Smooth muscle cell of the brain vasculature (primary cell): ENCODE measurements at regions not wholly inside any gene's neighbourhood (a gene's known extent, or its start where the extent isn't known, plus 50 kb on each side); places are given as distances from the start of the nearest gene placed in this dataset.

Experiments used
- DNase-seq: peaks from one replicate; pipeline ENCODE4 v3.0.0-alpha.2; 2012; ENCODE audit warnings: low read depth, low spot score

- DNase-seq: no peak
Observed at GRCh38 chr3:13227315-13228165, 154.3 kb upstream of the IQSEC1 start.

- DNase-seq: no peak
Observed at GRCh38 chr3:13224967-13225366, 151.7 kb upstream of the IQSEC1 start.

- DNase-seq: no peak
Observed at GRCh38 chr3:13223574-13224237, 150.5 kb upstream of the IQSEC1 start.

DNA sequence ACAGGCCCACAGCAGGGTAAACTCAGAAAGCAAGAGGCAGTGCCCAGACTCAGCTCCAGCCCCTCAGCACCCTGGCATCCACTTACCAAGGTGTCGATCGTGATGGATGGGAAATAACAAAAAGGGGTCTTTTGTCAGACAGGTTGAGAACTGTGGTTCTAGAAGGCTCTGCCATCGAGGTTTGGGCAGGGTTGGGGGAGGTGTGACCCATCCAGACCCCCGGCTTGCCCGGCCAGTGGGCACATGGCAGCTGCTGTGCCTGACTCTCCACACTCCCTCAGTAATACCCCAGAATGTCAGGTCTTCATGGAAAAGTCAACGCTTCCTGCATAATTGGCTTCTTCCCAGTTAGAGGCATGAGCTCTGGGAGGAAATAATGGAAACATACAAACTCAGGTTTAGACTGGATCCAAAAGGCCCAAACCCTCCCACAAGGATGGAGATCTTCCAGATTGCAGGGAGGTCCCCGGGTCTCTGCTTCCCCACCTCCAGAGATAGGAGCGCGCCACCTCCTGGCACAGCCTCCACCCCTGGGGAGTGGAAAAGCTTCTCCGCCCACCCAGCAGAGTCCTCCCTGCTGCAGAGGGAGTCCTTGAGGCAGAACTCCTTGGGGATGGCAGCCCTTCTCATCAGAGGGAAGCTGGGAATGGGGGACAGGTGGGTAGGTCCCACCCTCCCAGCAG, 149.8 kb upstream of the IQSEC1 start:
- DNase-seq: no peak

DNA sequence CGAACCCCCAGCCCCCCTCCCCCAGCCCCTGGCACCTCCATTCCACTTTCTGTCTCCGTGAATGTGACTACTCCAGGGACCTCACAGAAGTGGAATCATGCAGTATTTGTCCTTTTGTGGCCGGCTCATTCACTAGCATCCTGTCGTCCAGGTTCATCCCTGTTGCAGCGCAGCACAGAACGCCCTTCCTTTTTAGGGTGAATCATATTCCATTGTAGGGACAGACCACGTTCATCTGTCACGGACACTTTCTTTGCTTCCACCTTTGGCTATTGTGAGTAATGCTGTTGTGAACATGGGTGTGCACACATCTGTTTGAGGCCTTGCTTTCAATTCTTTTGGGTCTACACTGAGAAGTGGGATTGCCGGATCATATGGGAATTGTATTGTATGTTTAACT, 148.9 kb upstream of the IQSEC1 start:
- no peak for DNase-seq

GRCh38 chr3:13221491-13222061, 148.3 kb upstream of the IQSEC1 start:
- DNase-seq: no peak

- no peak for DNase-seq
Observed at GRCh38 chr3:13220991-13221390, 147.8 kb upstream of the IQSEC1 start.

DNA sequence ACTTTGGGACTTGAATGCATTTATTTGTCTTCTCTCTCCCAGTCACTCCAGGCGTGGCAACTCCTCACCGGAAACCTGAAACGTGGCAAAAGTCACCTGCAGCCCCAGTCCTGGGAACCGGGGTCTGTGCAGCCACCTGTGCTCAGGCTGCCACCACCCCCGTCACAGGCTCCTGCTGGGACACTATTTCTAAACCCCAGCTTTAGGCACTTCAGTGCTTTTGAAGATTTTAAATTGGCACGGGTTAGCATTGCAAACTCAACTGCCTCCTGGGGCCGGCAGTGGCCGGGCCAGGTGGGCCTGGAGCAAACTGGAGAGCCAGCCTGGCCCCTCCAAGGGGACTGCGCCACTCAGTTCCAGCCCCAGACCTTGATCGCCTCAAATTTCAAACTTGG, 146.7 kb upstream of the IQSEC1 start:
- DNase-seq: no peak

- DNase-seq: no peak
Observed at GRCh38 chr3:13219077-13219901, 146.1 kb upstream of the IQSEC1 start.

DNA sequence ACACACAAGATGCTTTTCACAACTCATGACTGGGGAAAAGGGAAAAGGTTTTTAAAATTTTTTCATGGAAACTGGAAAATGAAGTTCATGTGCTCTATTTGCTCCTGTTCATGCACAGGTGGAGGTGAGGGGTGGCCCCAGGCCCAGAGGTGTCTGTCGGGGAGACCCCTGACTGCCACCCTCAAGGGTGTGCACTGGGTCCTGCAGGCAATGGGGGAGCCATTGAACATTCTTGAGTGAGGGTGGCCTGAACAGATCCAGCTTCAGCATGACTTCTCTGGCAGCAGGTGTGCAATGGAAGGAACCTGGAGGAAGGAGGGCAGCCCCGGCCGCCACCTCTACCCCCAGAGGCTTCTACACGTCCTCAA, 145.3 kb upstream of the IQSEC1 start:
- no peak for DNase-seq

- DNase-seq: no peak
Observed at GRCh38 chr3:13217736-13218540, 144.7 kb upstream of the IQSEC1 start.

DNA sequence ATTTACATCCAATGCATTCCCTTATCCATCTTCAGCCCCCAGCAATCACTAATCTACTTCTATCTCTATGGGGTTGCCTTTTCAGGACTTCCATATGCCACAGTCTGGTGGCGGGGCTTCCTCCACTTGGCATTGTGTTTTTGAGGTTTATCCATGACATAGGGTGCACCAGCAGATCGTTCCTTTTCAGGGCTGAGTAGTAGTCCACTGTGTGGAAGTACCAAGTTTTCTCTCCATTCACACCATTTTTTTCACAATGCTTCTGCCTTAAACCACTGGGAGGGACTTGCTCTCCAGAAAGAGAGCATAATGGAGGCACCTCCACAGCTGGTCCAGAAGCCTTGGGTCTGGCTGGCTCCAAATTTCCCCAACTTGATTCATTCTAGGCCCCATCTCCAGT, 144.0 kb upstream of the IQSEC1 start:
- DNase-seq: no peak

DNA sequence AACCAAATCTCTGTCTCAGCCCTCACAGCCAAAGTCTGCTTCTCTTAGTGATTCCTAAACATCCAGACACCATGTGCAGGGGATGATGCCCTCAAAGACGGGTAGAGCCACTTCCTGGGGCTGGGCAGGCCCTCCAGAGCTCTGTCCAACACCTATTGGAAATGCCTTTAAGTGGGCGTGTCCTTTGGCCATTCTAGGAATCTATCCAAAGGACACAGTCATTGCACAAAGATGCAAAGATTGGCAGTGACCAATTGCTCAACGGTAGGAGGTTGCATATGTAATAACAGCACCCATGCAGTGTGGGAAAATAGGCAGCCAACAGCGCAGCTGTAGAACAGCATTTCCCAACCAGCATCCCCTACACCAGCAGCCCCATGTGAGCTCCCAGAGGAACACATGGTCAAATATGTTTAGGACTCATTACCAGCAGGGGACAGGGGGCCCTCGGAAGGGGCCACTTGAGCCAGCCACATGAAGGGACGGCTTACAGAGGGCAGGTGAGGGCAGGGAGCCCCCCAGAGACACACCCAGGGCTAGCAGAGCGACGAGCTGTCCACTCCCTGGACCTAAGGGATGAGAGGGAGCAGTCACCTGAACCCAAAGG, 142.8 kb upstream of the IQSEC1 start:
- DNase-seq: no peak

DNA sequence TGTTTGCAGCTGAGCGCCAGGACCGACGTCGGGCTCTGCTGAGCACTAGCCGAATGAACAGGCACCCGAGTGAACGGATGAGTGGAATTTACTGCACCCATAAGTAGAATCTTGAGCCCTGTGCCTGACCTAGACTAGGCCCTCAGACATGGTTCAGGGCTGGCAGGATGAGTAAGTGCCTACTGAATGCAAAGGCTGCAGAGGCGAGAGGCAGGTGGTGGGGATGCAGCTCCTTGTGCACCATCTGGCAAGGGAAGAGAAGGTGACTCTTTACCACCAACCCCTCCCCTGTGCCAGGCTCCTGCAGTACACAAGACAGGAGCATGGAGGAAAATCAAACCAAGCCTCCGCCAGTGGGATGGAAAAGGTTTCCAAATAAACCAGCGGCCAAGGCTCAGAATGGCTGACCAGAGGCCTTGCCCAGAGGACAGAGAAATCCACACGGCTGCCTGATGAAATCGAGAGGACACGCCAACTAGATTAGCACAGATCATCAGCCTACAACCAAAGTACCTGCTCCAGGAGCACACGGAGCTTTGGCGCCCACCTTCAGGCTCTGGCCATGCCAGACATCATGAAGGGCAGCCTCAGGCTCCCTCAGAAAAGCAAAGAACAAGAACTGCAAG, 141.7 kb upstream of the IQSEC1 start:
- DNase-seq: no peak

- DNase-seq: no peak
Observed at GRCh38 chr3:13213911-13214846, 140.9 kb upstream of the IQSEC1 start.

DNA sequence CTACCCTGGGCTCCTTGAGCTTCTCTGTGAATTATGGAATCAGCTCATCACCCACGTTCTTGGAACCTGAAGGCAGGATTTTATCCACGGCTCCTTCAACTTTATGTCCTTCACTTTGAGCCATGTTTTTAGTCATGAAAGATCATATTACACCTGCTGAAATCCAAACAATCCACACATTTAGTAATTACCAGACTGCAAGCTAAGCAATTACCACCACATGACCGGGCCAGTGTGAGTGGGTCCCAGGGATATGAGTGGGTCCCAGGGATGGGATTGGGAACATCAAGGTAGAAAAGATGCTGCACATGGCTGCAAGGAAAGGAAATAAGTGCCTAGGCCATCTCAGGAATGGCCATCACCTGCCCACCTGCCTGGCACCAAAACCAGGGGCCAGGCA, 140.3 kb upstream of the IQSEC1 start:
- no peak for DNase-seq

DNA sequence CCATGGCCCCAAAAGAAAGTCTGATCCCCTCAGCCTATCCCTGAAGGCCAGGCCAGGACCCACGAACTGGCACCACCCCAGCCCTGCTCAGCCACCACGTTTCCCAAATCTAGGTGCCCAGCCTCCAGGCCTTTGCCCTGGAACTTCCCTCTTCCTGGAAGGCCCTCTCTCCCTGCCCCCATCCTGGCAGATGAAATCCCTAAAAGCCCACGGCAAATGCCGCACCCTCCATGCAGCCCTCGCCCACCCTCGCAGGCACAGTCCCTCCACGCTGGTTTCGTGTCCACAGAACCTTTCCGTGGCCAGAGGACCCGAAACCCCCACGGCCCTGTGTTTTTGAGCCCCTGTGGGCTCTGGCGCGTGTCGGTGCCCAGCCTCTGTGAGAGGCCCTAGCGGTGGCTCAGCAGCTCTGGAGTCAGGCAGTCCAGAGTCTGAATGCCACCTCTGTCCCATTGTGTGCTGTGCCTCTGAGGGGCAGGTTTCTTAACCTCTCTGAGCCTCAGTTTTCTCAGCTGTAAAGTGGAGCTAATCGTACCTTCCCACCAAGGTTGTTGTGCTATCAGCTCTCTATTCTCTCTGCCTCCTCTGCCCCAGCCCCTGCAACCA, 138.5 kb upstream of the IQSEC1 start:
- no peak for DNase-seq
